Stimulated activated CD4-positive, alpha-beta T cell treated with anti-CD3 and anti-CD28 coated beads, Interleukin-1b, Interleukin-23, amount 100 ng/mL, for 24 hours (primary cell): ENCODE measurements at regions not wholly inside any gene's neighbourhood (a gene's known extent, or its start where the extent isn't known, plus 50 kb on each side); places are given as distances from the start of the nearest gene placed in this dataset.

ENCODE experiments used
- DNase-seq, 4 experiments: peaks; one replicate each; pipeline ENCODE4 v3.0.0-alpha.2; 2020; ENCODE audit warnings: low read depth in 4 of 4, low spot score in 1 of 4

GRCh38 chr5:31137676-31138075, 55.8 kb upstream of the CDH6 start:
- no peak for DNase-seq

DNA sequence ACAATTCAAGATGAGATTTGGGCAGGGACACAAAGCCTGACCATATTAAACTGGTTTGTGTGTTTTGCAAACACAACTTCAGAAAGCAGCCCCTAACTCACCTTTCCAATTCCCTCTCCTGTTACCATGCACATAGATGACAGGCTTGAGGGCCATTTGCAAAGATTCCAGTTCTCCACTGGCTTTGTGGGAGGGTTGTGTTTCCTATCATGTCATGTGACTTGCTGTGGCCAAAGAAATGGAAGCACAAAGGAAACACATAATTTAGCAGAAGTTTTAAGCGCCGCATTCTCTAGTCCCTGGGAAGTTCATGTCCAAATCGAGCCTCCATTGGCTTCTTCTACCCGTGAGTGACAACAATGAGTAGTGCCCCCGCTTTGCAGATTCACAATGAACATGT, 57.9 kb upstream of the CDH6 start:
- DNase-seq, result no peak

DNA sequence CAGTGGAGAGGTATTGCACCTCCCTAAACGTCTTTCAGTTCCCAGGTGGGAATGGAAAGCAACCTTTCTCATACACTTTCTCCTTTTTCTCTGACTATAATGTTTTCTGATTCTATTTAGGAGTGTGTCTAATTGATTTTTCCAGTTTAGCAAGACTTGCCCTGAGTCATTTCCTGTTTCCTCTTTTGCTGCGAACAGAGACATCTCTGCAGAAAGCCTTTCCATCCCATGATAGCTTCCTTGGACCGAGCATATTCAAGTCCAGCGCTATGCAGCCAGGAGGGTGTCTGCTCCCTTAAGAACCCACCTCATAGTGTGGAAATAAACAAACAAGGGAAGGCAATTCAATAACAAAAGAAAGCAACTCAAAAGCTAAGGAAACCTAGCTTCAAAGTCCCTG, 60.0 kb upstream of the CDH6 start:
- DNase-seq, result no peak

DNA sequence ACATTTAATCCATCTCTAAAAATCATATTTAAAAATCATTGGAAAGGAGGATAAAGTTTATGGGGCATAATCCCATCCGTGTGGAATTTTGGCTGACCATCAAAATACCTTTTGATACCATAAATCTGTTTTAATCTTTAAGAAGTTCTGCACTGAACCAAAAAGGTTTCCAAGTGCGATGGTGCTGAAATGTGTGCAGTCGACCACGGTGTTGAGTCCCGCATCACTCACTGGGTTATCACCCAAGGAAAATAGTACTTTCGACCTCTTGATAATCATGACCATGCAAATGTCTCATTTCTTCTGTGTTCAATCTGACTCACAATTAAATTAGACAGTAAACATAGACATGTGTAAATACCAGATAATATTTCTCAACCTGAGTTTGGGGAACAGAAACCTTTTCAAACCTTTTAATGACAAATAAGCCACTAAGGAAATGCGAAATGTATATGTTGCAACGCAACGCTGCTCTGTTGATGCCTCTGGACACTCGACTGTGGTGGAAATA, 62.0 kb upstream of the CDH6 start:
- no peak for DNase-seq

DNA sequence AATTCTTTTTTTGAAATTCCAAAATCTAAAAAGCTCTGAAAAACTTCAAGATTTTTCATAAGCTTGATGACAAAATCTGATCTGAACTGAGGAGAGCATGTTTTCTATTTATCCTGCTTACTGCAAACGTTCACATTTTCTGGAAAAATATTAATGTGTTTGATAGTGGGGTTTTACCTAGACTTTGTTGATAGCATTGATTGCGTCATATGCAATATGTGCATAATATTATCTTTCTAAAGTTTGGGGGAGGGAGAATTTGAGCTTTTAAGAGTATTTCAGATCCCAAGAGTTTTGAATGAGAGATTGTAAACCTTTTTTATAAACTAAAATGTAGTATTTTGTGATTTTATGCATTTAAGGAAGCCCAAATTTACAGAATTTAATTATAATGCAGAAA, 62.8 kb upstream of the CDH6 start:
- no peak for DNase-seq

GRCh38 chr5:31124651-31125305, 68.7 kb upstream of the CDH6 start:
- no peak for DNase-seq

DNA sequence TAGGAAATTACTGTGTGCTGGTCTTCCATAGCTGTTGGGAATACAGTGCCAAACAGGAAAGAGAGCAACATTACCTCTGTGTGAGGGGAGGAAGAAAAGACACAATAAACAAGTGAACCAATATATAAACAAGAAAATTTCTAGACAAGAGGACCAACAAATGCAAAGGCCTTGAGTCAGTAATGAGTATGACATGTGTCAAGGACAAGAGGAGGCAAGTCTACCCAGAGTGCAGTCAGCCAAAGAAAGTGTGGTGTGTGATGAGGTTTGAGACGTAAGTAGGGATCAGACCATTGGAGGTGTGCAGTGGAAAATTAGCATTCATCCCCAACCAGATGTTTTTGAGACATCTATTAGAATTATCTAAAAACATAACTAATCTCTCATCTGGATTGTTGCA, 69.5 kb upstream of the CDH6 start:
- no peak for DNase-seq

GRCh38 chr5:31122998-31123951, 70.2 kb upstream of the CDH6 start:
- DNase-seq, result no peak

- DNase-seq, result no peak
These were observed 72.3 kb upstream of the CDH6 start for GRCh38 chr5:31121224-31121623.

- no peak for DNase-seq
These were observed 72.9 kb upstream of the CDH6 start for GRCh38 chr5:31120642-31120948.

GRCh38 chr5:31119938-31120641, 73.4 kb upstream of the CDH6 start:
- DNase-seq, result no peak

DNA sequence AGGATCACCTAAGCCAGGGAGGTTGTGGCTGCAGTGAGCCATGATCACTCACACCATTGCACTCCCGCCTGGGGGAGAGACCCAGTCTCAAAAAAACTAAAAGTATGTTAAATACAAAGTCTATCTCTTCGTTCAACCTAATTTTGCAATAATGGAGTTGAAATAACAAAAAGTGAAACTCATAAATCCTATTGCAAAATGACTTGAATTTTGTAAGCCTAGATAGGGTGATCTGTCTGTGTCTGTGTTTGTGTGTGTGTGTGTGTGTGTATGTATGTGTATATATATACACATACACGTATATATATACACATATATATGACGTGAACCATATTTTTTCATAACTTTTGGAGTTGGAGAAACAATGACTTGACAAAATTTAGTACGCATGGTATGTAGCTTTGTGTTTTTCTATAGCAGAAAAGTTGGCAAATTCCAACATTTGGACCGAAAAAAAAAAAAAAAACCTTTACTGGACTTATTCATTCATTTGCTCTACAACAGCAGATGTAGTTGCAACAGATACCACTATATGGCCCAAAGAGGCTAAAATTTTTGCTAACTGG, 76.9 kb upstream of the CDH6 start:
- DNase-seq, result no peak

DNA sequence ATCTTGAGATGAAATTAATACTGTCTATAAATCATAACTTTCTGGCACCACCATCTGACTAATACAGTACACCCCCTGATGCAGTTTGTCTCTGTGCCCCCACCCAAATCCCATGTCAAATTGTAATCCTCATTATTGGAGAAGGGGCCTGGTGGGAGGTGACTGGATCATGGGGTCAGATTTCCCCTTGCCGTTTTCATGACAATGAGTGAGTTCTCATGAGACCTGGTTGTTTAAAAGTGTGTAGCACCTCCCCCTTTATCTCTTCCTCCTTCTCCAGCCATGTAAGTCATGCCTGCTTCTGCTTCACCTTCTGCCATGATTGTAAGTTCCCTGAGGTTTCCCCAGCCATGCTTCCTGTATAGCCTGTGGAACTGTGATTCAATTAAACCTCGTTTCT, 78.7 kb upstream of the CDH6 start:
- DNase-seq, result no peak

DNA sequence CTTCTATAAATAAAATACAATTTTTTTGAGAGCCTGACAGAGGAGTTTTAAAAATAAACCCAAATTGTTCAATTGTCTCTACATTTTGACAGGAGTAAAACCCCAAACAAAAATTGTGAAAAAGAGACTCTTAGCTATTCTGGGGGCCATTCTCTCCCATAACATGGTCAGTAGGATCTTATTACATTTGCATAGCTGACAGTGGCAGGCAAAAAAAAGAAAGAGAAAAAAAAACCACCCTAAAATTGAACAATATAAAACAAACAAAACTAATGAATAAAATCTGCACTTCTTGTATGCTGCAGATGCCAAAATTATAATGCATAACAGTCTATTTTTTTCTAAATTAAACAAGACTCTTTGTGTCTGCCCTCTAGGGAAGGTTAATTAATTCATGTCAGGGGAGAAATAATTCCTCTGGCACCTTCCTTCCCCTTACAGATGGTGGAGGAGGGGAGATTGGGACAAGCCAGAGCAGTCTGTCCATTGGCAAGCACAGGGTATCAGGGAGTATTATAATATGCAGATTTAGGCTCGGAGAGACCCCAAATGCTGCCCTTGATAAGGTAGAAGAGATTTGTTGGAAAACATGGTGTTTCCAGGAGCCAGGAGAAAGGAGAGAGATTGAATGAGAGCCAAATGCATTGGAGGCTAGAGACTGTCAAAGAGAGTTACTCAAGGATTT, 79.7 kb upstream of the CDH6 start:
- no peak for DNase-seq

- DNase-seq, result no peak
These were observed 80.4 kb upstream of the CDH6 start for GRCh38 chr5:31113101-31113500.

- DNase-seq, result no peak
These were observed 86.4 kb upstream of the CDH6 start for GRCh38 chr5:31107091-31107518.

- no peak for DNase-seq
These were observed 86.8 kb upstream of the CDH6 start for GRCh38 chr5:31106691-31107090.

GRCh38 chr5:31106278-31106677, 87.2 kb upstream of the CDH6 start:
- no peak for DNase-seq

DNA sequence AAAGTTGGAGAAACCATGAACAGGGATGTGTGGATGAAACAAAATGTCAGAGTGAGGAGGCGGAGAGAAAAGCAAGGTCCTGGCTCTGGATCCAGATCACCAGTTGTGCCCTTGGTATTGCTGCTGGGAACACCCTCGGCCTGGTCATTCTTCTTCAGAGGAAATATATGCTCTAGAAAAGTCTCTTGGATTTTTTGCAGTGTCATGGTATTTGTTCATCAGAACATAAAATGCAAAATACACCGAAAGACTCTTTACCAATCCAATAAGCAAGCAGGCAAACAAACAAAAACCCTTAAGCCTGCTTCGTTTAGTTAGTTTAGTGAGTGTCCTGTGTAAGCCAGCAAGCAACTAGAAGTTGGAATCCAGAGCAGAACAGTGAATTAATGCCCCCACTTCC, 88.7 kb upstream of the CDH6 start:
- no peak for DNase-seq

- DNase-seq, result no peak
These were observed 92.6 kb upstream of the CDH6 start for GRCh38 chr5:31100781-31101310.
